K562 (cell line): ENCODE measurements at regions not wholly inside any gene's neighbourhood (a gene's known extent, or its start where the extent isn't known, plus 50 kb on each side); places are given as distances from the start of the nearest gene placed in this dataset.

ENCODE experiments used
- CTCF ChIP-seq, 3 experiments: IDR thresholded peaks in 2 of 3; conservative IDR thresholded peaks in 1 of 3; 2 replicates each; pipeline ENCODE4 v1.5.1; 2011 to 2012; ENCODE audit warnings: low read length in 3 of 3, mild to moderate bottlenecking in 3 of 3, control low read depth in 2 of 3, improper control_type of control experiment in 1 of 3, inconsistent platforms in 1 of 3, low read depth in 1 of 3, mixed read lengths in 1 of 3, moderate library complexity in 1 of 3; ENCODE audit not compliant: insufficient read depth in 2 of 3
- FOXP4 ChIP-seq: sonication (generic); formaldehyde crosslinking; IDR thresholded peaks from 2 replicates; pipeline ENCODE4 v1.8.0; 2022; ENCODE audit warnings: mild to moderate bottlenecking, missing genetic modification reagents, borderline replicate concordance
- MYC ChIP-seq, 2 experiments: fragments of 250-450 bp in 1 of 2; sonication (Bioruptor Pico) in 1 of 2; IDR thresholded peaks; 2 replicates each; pipeline versions ENCODE4 v1.5.1 to v1.6.1; 2012 to 2021; ENCODE audit warnings: low read depth in 2 of 2, borderline replicate concordance in 1 of 2, improper control_type of control experiment in 1 of 2, low read length in 1 of 2, mild to moderate bottlenecking in 1 of 2, moderate library complexity in 1 of 2
- NCOA2 ChIP-seq, 2 experiments: fragments of 450-650 bp; IDR thresholded peaks; 2 replicates each; pipeline ENCODE4 v1.6.1; 2018; ENCODE audit warnings: mild to moderate bottlenecking in 2 of 2, moderate library complexity in 1 of 2; ENCODE audit not compliant: partially characterized antibody in 2 of 2
- NFYB ChIP-seq: IDR thresholded peaks from 2 replicates; pipeline ENCODE4 v1.6.1; 2011; ENCODE audit warnings: mild to moderate bottlenecking, moderate library complexity; ENCODE audit not compliant: insufficient read length; ENCODE audit errors: extremely low read depth
- PHF8 ChIP-seq: fragments of 200-600 bp; sonication (generic); IDR thresholded peaks from 2 replicates; pipeline ENCODE4 v1.6.1; 2012; ENCODE audit warnings: mixed run types, mild to moderate bottlenecking, inconsistent platforms, low read length, moderate library complexity, borderline replicate concordance
- PKNOX1 ChIP-seq: fragments of 450-650 bp; IDR thresholded peaks from 2 replicates; pipeline ENCODE4 v1.6.1; 2016
- PRDM10 ChIP-seq: fragments of 450-650 bp; IDR thresholded peaks from 2 replicates; pipeline ENCODE4 v1.6.1; 2018; ENCODE audit not compliant: partially characterized antibody
- RBM22 ChIP-seq: fragments of 200-400 bp; formaldehyde crosslinking; IDR thresholded peaks from 2 replicates; pipeline ENCODE4 v1.6.1; 2018; ENCODE audit warnings: low read length, low read depth; ENCODE audit not compliant: poor library complexity, severe bottlenecking
- SMAD4 ChIP-seq: fragments of 250-450 bp; sonication (Bioruptor Pico); conservative IDR thresholded peaks from 2 replicates; pipeline ENCODE4 v1.8.0; 2021; ENCODE audit warnings: inconsistent platforms, mild to moderate bottlenecking, moderate library complexity
- STAT5A ChIP-seq: IDR thresholded peaks from 2 replicates; pipeline ENCODE4 v1.6.1; 2012; ENCODE audit warnings: low read length, inconsistent platforms, borderline replicate concordance
- ZNF280A ChIP-seq: fragments of 450-650 bp; IDR thresholded peaks from 2 replicates; pipeline ENCODE4 v1.6.1; 2018; ENCODE audit warnings: mild to moderate bottlenecking, low read depth; ENCODE audit not compliant: partially characterized antibody
- ZNF699 ChIP-seq: fragments of 250-450 bp; sonication (Bioruptor Pico); IDR thresholded peaks from 2 replicates; pipeline ENCODE4 v1.8.0; 2021; ENCODE audit warnings: mild to moderate bottlenecking, moderate library complexity; ENCODE audit not compliant: insufficient replicate concordance

- TF ChIP-seq PRDM10, result peak; percentile 19
- TF ChIP-seq PHF8, result no peak
- TF ChIP-seq NCOA2 (IDR thresholded peaks at IDR 0.05; ENCODE audit: partially characterized antibody in 2 of 2), result no peak
- TF ChIP-seq CTCF (IDR thresholded peaks at IDR 0.05 in 2 of 3, conservative IDR thresholded peaks at IDR 0.05 in 1 of 3; ENCODE audit: insufficient read depth in 2 of 3, low read depth in 1 of 3, low read length in 3 of 3), result peak; percentile 83 to 98 (median 89)
- no peak for TF ChIP-seq NFYB
- TF ChIP-seq ZNF280A, result no peak
- no peak for TF ChIP-seq RBM22
- TF ChIP-seq STAT5A, result no peak
- TF ChIP-seq FOXP4 (CRISPR knock-in tag), result no peak
- TF ChIP-seq ZNF699 (CRISPR knock-in tag), result no peak
- TF ChIP-seq SMAD4, result peak; percentile 63; the same call in 1 of the 2 replicates
- TF ChIP-seq MYC (IDR thresholded peaks at IDR 0.05; ENCODE audit: low read depth, low read length), result 0 out of 2 replicates have a peak, but pooled peaks have one; percentile 17
- no peak for TF ChIP-seq MYC (CRISPR knock-in tag; IDR thresholded peaks at IDR 0.05; ENCODE audit: borderline replicate concordance, low read depth)
- peak; percentile 37; the same call in 1 of the 2 replicates for TF ChIP-seq PKNOX1
These were observed 159.3 kb upstream of the TNFAIP3 start (continued) for GRCh38 chr6:137707590-137708360.
